ENCODE measurements at regions not wholly inside any gene's neighbourhood (a gene's known extent, or its start where the extent isn't known, plus 50 kb on each side); places are given as distances from the start of the nearest gene placed in this dataset.

DNA sequence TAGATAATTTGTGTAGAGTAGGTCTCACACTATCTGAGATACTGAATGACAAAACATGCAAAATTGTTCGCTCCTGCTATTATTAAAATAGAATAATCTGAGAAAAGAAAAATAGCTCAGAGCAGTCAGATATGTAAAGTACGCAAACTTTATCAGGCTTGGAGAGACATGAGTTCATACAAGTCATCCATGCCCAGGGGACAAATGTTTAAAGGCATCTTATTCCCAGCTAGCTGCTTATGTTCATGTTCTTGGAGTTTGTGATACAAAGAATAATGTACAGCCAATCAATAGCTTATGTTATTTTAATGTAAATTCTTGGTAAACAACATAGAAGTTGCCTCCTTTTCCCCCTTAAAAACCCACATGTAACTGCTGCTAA lies 69.4 kb upstream of the USP25 start:
- TF ChIP-seq CTCF (IDR thresholded peaks at IDR 0.05): no peak
- no peak for TF ChIP-seq POLR2A (IDR thresholded peaks at IDR 0.05)

Measured in heart left ventricle (tissue), 13 donors.